Ammon's horn (tissue), 1 donor: ENCODE measurements at regions not wholly inside any gene's neighbourhood (a gene's known extent, or its start where the extent isn't known, plus 50 kb on each side); places are given as distances from the start of the nearest gene placed in this dataset.
"Not testable (repeated sequence)": the region's sequence is repeated elsewhere in the genome, so short reads cannot be mapped to it uniquely, and the experiment has no call there.

ENCODE experiments used
- DNase-seq: peaks from one replicate; pipeline ENCODE4 v3.0.0-alpha.2; 2016; ENCODE audit warnings: low spot score

GRCh38 chr7:51930834-51931233, 614.2 kb upstream of the COBL start:
- no peak for DNase-seq

- DNase-seq: no peak
Observed at GRCh38 chr7:51929818-51930217, 613.2 kb upstream of the COBL start.

- no peak for DNase-seq
Observed at GRCh38 chr7:51927738-51928137, 611.1 kb upstream of the COBL start.

GRCh38 chr7:51918581-51918980, 602.0 kb upstream of the COBL start:
- no peak for DNase-seq

GRCh38 chr7:51901489-51901840, 584.9 kb upstream of the COBL start:
- DNase-seq: no peak

GRCh38 chr7:51900755-51901488, 584.3 kb upstream of the COBL start:
- DNase-seq: not testable (repeated sequence)

GRCh38 chr7:51899611-51900010, 583.0 kb upstream of the COBL start:
- DNase-seq: no peak

- DNase-seq: no peak
Observed at GRCh38 chr7:51882412-51882811, 565.8 kb upstream of the COBL start.

- DNase-seq: no peak
Observed at GRCh38 chr7:51881309-51881708, 564.7 kb upstream of the COBL start.

- DNase-seq: no peak
Observed at GRCh38 chr7:51878865-51879264, 562.3 kb upstream of the COBL start.

- DNase-seq: no peak
Observed at GRCh38 chr7:51869452-51869851, 552.8 kb upstream of the COBL start.

- no peak for DNase-seq
Observed at GRCh38 chr7:51867117-51867516, 550.5 kb upstream of the COBL start.

GRCh38 chr7:51860305-51860704, 543.7 kb upstream of the COBL start:
- DNase-seq: no peak

- no peak for DNase-seq
Observed at GRCh38 chr7:51850126-51850525, 533.5 kb upstream of the COBL start.

- no peak for DNase-seq
Observed at GRCh38 chr7:51847461-51848134, 531.0 kb upstream of the COBL start.

- DNase-seq: not testable (repeated sequence)
Observed at GRCh38 chr7:51839130-51839529, 522.5 kb upstream of the COBL start.

- DNase-seq: no peak
Observed at GRCh38 chr7:51827631-51828030, 511.0 kb upstream of the COBL start.

GRCh38 chr7:51824050-51824449, 507.4 kb upstream of the COBL start:
- DNase-seq: no peak

- DNase-seq: no peak
Observed at GRCh38 chr7:51823437-51823836, 506.8 kb upstream of the COBL start.

GRCh38 chr7:51817694-51818225, 501.2 kb upstream of the COBL start:
- DNase-seq: no peak

- not testable (repeated sequence) for DNase-seq
Observed at GRCh38 chr7:51805783-51806431, 489.3 kb upstream of the COBL start.

- no peak for DNase-seq
Observed at GRCh38 chr7:51802718-51803117, 486.1 kb upstream of the COBL start.

GRCh38 chr7:51797371-51797770, 480.8 kb upstream of the COBL start:
- DNase-seq: no peak
